C1 segment of cervical spinal cord (tissue), 14 donors: ENCODE measurements at regions not wholly inside any gene's neighbourhood (a gene's known extent, or its start where the extent isn't known, plus 50 kb on each side); places are given as distances from the start of the nearest gene placed in this dataset.

Experiments used
- DNase-seq, 14 donors: peaks; one replicate each; lab custom pipeline; 2025; lab: John Stamatoyannopoulos, UW

- no peak for DNase-seq
Observed at GRCh38 chr10:92747066-92747465, 57.3 kb downstream of the HHEX start.

- DNase-seq: no peak
Observed at GRCh38 chr10:92747600-92747999, 57.8 kb downstream of the HHEX start.

GRCh38 chr10:92750791-92751533 is 61.2 kb downstream of the HHEX start:
- no peak for DNase-seq

- no peak for DNase-seq
Observed at GRCh38 chr10:92751534-92751811, 61.7 kb downstream of the HHEX start.

GRCh38 chr10:92751827-92752226 is 62.1 kb downstream of the HHEX start:
- DNase-seq: no peak

- no peak for DNase-seq
Observed at GRCh38 chr10:92753865-92754264, 64.1 kb downstream of the HHEX start.

GRCh38 chr10:92755725-92756124 is 66.0 kb downstream of the HHEX start:
- DNase-seq: no peak

- no peak for DNase-seq
Observed at GRCh38 chr10:92756201-92757065, 66.7 kb downstream of the HHEX start.

GRCh38 chr10:92757066-92757710 is 67.4 kb downstream of the HHEX start:
- DNase-seq: peak in 11 of 14 donors; percentile 2 to 77 (median 41)

GRCh38 chr10:92757711-92758104 is 68.0 kb downstream of the HHEX start:
- DNase-seq: no peak

GRCh38 chr10:92758594-92758993 is 68.8 kb downstream of the HHEX start:
- no peak for DNase-seq

GRCh38 chr10:92760609-92761008 is 70.9 kb downstream of the HHEX start:
- DNase-seq: no peak

- no peak for DNase-seq
Observed at GRCh38 chr10:92761571-92761970, 71.8 kb downstream of the HHEX start.

GRCh38 chr10:92763634-92764155 is 73.9 kb downstream of the HHEX start:
- no peak for DNase-seq

- no peak for DNase-seq
Observed at GRCh38 chr10:92766451-92766850, 76.7 kb downstream of the HHEX start.

GRCh38 chr10:92768104-92768503 is 78.3 kb downstream of the HHEX start:
- no peak for DNase-seq

- no peak for DNase-seq
Observed at GRCh38 chr10:92773776-92774175, 74.5 kb upstream of the EXOC6 start.

- DNase-seq: no peak
Observed at GRCh38 chr10:92778091-92778490, 70.2 kb upstream of the EXOC6 start.

- no peak for DNase-seq
Observed at GRCh38 chr10:92785118-92785517, 63.2 kb upstream of the EXOC6 start.

GRCh38 chr10:92787557-92788152 is 60.7 kb upstream of the EXOC6 start:
- no peak for DNase-seq

- no peak for DNase-seq
Observed at GRCh38 chr10:92789067-92789466, 59.3 kb upstream of the EXOC6 start.

- no peak for DNase-seq
Observed at GRCh38 chr10:92789786-92790185, 58.5 kb upstream of the EXOC6 start.
